Ishikawa (cell line): ENCODE measurements at regions not wholly inside any gene's neighbourhood (a gene's known extent, or its start where the extent isn't known, plus 50 kb on each side); places are given as distances from the start of the nearest gene placed in this dataset.

Source experiments
- CEBPB ChIP-seq: IDR thresholded peaks from 2 replicates; pipeline ENCODE4 v1.6.1; 2012
- EGR1 ChIP-seq: IDR thresholded peaks from 2 replicates; pipeline ENCODE4 v1.6.1; 2012
- EP300 ChIP-seq: IDR thresholded peaks from 2 replicates; pipeline ENCODE4 v1.6.1; 2012; ENCODE audit warnings: borderline replicate concordance
- FOXM1 ChIP-seq: IDR thresholded peaks from 2 replicates; pipeline ENCODE4 v1.6.1; 2012; ENCODE audit warnings: low read depth, borderline replicate concordance
- MAX ChIP-seq: IDR thresholded peaks from 2 replicates; pipeline ENCODE4 v1.6.1; 2012
- NFIC ChIP-seq: IDR thresholded peaks from 2 replicates; pipeline ENCODE4 v1.6.1; 2012
- RAD21 ChIP-seq: IDR thresholded peaks from 2 replicates; pipeline ENCODE4 v1.6.1; 2012; ENCODE audit warnings: low read depth
- TAF1 ChIP-seq: IDR thresholded peaks from 2 replicates; pipeline ENCODE4 v1.6.1; 2012; ENCODE audit warnings: low read depth, mild to moderate bottlenecking
- TCF12 ChIP-seq: IDR thresholded peaks from 2 replicates; pipeline ENCODE4 v1.6.1; 2012; ENCODE audit warnings: low read depth
- TEAD4 ChIP-seq: IDR thresholded peaks from 2 replicates; pipeline ENCODE4 v1.6.1; 2012
- USF1 ChIP-seq: IDR thresholded peaks from 2 replicates; pipeline ENCODE4 v1.6.1; 2012
- YY1 ChIP-seq: IDR thresholded peaks from 2 replicates; pipeline ENCODE4 v1.6.1; 2012; ENCODE audit warnings: low read depth
- ZBTB7A ChIP-seq: IDR thresholded peaks from 2 replicates; pipeline ENCODE4 v1.6.1; 2012; ENCODE audit warnings: low read depth
- TF ChIP-seq, protein P1 (sequence below): IDR thresholded peaks from 2 replicates; pipeline ENCODE4 v1.6.1; 2012; ENCODE audit warnings: low read depth, mild to moderate bottlenecking

- no peak for TF ChIP-seq EP300
- no peak for TF ChIP-seq MAX
- no peak for TF ChIP-seq NFIC
- TF ChIP-seq RAD21: no peak
- no peak for TF ChIP-seq CEBPB
- no peak for TF ChIP-seq TAF1
- TF ChIP-seq, protein P1, sequence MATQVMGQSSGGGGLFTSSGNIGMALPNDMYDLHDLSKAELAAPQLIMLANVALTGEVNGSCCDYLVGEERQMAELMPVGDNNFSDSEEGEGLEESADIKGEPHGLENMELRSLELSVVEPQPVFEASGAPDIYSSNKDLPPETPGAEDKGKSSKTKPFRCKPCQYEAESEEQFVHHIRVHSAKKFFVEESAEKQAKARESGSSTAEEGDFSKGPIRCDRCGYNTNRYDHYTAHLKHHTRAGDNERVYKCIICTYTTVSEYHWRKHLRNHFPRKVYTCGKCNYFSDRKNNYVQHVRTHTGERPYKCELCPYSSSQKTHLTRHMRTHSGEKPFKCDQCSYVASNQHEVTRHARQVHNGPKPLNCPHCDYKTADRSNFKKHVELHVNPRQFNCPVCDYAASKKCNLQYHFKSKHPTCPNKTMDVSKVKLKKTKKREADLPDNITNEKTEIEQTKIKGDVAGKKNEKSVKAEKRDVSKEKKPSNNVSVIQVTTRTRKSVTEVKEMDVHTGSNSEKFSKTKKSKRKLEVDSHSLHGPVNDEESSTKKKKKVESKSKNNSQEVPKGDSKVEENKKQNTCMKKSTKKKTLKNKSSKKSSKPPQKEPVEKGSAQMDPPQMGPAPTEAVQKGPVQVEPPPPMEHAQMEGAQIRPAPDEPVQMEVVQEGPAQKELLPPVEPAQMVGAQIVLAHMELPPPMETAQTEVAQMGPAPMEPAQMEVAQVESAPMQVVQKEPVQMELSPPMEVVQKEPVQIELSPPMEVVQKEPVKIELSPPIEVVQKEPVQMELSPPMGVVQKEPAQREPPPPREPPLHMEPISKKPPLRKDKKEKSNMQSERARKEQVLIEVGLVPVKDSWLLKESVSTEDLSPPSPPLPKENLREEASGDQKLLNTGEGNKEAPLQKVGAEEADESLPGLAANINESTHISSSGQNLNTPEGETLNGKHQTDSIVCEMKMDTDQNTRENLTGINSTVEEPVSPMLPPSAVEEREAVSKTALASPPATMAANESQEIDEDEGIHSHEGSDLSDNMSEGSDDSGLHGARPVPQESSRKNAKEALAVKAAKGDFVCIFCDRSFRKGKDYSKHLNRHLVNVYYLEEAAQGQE: no peak
- no peak for TF ChIP-seq EGR1
- TF ChIP-seq TCF12: no peak
- no peak for TF ChIP-seq FOXM1
- no peak for TF ChIP-seq USF1
- TF ChIP-seq ZBTB7A: no peak
- no peak for TF ChIP-seq TEAD4
- TF ChIP-seq YY1: no peak
These were observed 480.8 kb upstream of the KLHL29 start for GRCh38 chr2:22904126-22904684.
